ENCODE measurements at regions not wholly inside any gene's neighbourhood (a gene's known extent, or its start where the extent isn't known, plus 50 kb on each side); places are given as distances from the start of the nearest gene placed in this dataset.

DNA sequence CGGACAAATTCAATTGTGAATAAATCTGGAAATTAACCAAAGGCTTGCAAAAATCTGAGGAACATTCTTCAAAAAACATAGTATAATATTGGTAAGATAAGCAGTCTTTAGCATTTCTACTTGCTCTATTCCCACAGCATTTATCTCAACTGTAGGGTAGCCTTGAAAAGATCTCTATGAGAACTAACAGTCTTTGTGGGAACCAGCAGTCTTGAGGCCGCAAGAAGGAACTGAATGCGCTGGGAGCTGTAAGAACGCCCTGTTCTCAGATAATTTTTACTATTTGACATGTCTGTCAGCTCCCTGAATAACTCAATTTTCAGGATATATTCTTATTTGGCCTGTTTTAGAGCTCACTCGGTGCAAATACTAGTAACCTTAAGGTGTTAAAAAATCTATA, 519.3 kb upstream of the CXorf51A start:
- no peak for TF ChIP-seq POLR2A (IDR thresholded peaks at IDR 0.05)
- TF ChIP-seq, protein P1, sequence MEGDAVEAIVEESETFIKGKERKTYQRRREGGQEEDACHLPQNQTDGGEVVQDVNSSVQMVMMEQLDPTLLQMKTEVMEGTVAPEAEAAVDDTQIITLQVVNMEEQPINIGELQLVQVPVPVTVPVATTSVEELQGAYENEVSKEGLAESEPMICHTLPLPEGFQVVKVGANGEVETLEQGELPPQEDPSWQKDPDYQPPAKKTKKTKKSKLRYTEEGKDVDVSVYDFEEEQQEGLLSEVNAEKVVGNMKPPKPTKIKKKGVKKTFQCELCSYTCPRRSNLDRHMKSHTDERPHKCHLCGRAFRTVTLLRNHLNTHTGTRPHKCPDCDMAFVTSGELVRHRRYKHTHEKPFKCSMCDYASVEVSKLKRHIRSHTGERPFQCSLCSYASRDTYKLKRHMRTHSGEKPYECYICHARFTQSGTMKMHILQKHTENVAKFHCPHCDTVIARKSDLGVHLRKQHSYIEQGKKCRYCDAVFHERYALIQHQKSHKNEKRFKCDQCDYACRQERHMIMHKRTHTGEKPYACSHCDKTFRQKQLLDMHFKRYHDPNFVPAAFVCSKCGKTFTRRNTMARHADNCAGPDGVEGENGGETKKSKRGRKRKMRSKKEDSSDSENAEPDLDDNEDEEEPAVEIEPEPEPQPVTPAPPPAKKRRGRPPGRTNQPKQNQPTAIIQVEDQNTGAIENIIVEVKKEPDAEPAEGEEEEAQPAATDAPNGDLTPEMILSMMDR (IDR thresholded peaks at IDR 0.05) = no peak
